Panc1 (cell line): ENCODE measurements at regions not wholly inside any gene's neighbourhood (a gene's known extent, or its start where the extent isn't known, plus 50 kb on each side); places are given as distances from the start of the nearest gene placed in this dataset.
"Not testable (repeated sequence)": the region's sequence is repeated elsewhere in the genome, so short reads cannot be mapped to it uniquely, and the experiment has no call there.

Experiments used
- ATAC-seq: fragments of 200-7000 bp; cut with Tn5 transposase; 2 replicates; pipeline ENCODE4 v1.9.1; 2020; ENCODE audit warnings: mild to moderate bottlenecking, moderate library complexity
- BruUV-seq: library from RNA; stranded (reverse); fragments of 400-500 nt; replicated peaks from 2 replicates; lab custom pipeline; 2021; lab: Mats Ljungman, UMichigan
- CTCF ChIA-PET: fragments of 300-600 bp; sonication (Branson Sonifier 250); formaldehyde crosslinking; loops from one replicate; lab custom pipeline; 2022; ENCODE audit warnings: antibody characterized with exemption; lab: Charles Lee
- POLR2A ChIA-PET: fragments of 300-600 bp; sonication (Branson Sonifier 250); formaldehyde crosslinking; loops from one replicate; lab custom pipeline; 2022; ENCODE audit warnings: antibody characterized with exemption; lab: Charles Lee
- DNase-seq: peaks from one replicate; pipeline ENCODE4 v3.0.0-alpha.2; 2010; ENCODE audit warnings: low read depth, low spot score
- H3K27ac ChIP-seq: 2 replicates; pipeline ENCODE4 v1.5.1; 2011; ENCODE audit warnings: mild to moderate bottlenecking, low read length, inconsistent platforms
- H3K27me3 ChIP-seq: fragments of 200-500 bp; sonication (Bioruptor generic); 2 replicates; pipeline ENCODE4 v1.6.0; 2014; ENCODE audit warnings: low read length, inconsistent platforms; ENCODE audit not compliant: control insufficient read depth, insufficient read depth
- H3K36me3 ChIP-seq: fragments of 200-500 bp; sonication (Bioruptor generic); 2 replicates; pipeline ENCODE4 v1.5.1; 2014; ENCODE audit warnings: inconsistent platforms, mild to moderate bottlenecking, low read length, moderate library complexity; ENCODE audit not compliant: control insufficient read depth, insufficient read depth
- H3K4me1 ChIP-seq: 2 replicates; pipeline ENCODE4 v1.5.1; 2011; ENCODE audit warnings: inconsistent platforms, mild to moderate bottlenecking, low read length, moderate library complexity; ENCODE audit not compliant: control insufficient read depth, insufficient read depth
- H3K4me3 ChIP-seq, 2 experiments: 2 replicates each; pipeline ENCODE4 v1.5.1; 2011 to 2012; ENCODE audit warnings: low read depth in 2 of 2, low read length in 2 of 2, mild to moderate bottlenecking in 2 of 2, inconsistent platforms in 1 of 2, moderate library complexity in 1 of 2
- H3K9me3 ChIP-seq: fragments of 200-500 bp; sonication (Bioruptor generic); 2 replicates; pipeline ENCODE4 v1.5.1; 2014; ENCODE audit warnings: low read depth, mild to moderate bottlenecking, inconsistent platforms, low read length, moderate library complexity; ENCODE audit not compliant: control insufficient read depth, insufficient read depth
- POLR2AphosphoS5 ChIP-seq: IDR thresholded peaks from 2 replicates; pipeline ENCODE4 v1.6.1; 2012; ENCODE audit warnings: mild to moderate bottlenecking, low read depth, low read length, moderate library complexity
- SIN3A ChIP-seq: IDR thresholded peaks from 2 replicates; pipeline ENCODE4 v1.6.1; 2012; ENCODE audit warnings: low read depth, mild to moderate bottlenecking, low read length, moderate library complexity, borderline replicate concordance; ENCODE audit not compliant: insufficient read depth
- TCF7L2 ChIP-seq: IDR thresholded peaks from 2 replicates; pipeline ENCODE4 v1.6.1; 2011; ENCODE audit warnings: mild to moderate bottlenecking, low read depth, low read length, inconsistent platforms
- in situ Hi-C: cut with HindIII; loops from 2 replicates; pipeline ENCODE4 v1.10.0; 2016; ENCODE audit warnings: low sequenced_read_pairs, low pct_unique_long_range_greater_than_20kb
- intact Hi-C: fragments of 100-400 bp; cut with micrococcal nuclease; formaldehyde crosslinking; loops from one replicate; pipeline ENCODE4 v1.10.0; 2022; ENCODE audit not compliant: unreplicated experiment
- TF ChIP-seq, protein P1 (sequence below): fragments of 450-650 bp; IDR thresholded peaks from 2 replicates; pipeline ENCODE4 v1.5.1; 2017; ENCODE audit warnings: mild to moderate bottlenecking
- TF ChIP-seq, protein P2 (sequence below), 2 experiments: IDR thresholded peaks; 2 replicates each; pipeline ENCODE4 v1.6.1; 2011 to 2012; ENCODE audit warnings: low read depth in 2 of 2, control low read depth in 1 of 2, low read length in 1 of 2, mild to moderate bottlenecking in 1 of 2, moderate library complexity in 1 of 2; ENCODE audit not compliant: insufficient read depth in 1 of 2

DNA sequence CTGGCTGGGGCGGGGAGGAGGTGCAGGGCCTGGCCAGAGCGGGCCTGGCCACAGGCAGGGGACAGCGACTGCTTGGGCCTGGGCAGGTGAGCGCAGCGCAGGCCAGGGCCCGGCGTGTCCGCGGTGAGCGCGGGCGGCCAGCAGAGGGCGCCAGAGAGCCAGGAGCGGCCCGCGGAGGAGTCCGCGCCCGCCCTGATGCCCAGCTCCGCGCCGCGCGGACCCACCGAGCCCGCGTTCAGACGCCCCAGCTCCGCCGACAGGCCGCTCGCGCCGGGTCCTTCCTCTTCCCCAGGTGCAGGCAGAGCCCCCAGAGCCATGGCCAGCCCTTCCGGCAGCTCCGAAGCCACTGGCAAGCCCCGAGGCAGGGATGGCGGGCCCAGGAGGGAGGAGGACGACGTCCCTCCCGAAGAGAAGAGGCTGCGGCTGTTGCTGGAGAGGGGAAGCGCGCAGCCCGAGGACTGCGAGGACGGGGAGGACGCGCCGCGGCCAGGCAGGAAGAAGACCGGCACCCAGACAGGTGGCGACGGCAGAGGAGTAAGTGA is 171.1 kb upstream of the OSBPL11 start:
- H3K9me3 ChIP-seq, BruUV-seq, DNase-seq, H3K27ac ChIP-seq, in situ Hi-C loops, H3K4me1 ChIP-seq, POLR2A ChIA-PET, H3K36me3 ChIP-seq, intact Hi-C loops, H3K27me3 ChIP-seq: not testable (repeated sequence)
- peak overlapping the region; percentile 40 to 53 for H3K4me3 ChIP-seq
- CTCF ChIA-PET: interaction anchor here (0.6 kb wide), 2 partner anchors 104 to 761 kb away, joined by 3 to 4 read pairs; no protein-coding TSS in a partner anchor
- TF ChIP-seq, protein P1, sequence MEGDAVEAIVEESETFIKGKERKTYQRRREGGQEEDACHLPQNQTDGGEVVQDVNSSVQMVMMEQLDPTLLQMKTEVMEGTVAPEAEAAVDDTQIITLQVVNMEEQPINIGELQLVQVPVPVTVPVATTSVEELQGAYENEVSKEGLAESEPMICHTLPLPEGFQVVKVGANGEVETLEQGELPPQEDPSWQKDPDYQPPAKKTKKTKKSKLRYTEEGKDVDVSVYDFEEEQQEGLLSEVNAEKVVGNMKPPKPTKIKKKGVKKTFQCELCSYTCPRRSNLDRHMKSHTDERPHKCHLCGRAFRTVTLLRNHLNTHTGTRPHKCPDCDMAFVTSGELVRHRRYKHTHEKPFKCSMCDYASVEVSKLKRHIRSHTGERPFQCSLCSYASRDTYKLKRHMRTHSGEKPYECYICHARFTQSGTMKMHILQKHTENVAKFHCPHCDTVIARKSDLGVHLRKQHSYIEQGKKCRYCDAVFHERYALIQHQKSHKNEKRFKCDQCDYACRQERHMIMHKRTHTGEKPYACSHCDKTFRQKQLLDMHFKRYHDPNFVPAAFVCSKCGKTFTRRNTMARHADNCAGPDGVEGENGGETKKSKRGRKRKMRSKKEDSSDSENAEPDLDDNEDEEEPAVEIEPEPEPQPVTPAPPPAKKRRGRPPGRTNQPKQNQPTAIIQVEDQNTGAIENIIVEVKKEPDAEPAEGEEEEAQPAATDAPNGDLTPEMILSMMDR: peak; percentile 90
- peak; percentile 69; the same call in 1 of the 2 replicates for ATAC-seq

DNA sequence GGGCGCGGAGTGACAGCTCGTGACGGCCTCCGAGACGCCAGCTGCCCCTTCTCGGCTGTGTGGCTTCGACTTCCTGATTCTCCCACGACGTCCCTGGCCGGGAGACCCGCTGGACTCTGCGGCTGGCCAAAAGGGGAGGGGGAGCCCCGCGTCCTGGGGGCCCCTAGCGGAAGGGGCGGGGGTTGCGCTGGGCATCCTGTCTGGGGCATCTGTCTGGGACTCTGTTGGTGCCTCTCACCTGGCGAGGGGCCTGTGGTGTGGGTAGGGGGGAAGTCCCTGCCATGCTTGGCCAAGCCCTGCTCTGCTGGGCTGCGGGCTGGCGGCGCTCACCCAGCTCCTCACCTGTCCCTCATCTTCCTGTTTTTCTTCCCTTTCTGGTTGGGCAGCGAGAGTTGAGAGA is 171.6 kb upstream of the OSBPL11 start:
- CTCF ChIA-PET: interaction anchor here (0.6 kb wide), 2 partner anchors 105 to 761 kb away, joined by 3 to 4 read pairs; no protein-coding TSS in a partner anchor
- intact Hi-C loops, BruUV-seq, POLR2A ChIA-PET, H3K4me1 ChIP-seq, H3K36me3 ChIP-seq, H3K9me3 ChIP-seq, H3K27me3 ChIP-seq, in situ Hi-C loops, DNase-seq, H3K27ac ChIP-seq, ATAC-seq: not testable (repeated sequence)
- H3K4me3 ChIP-seq: peak overlapping the region in 1 of 2 experiments; percentile 40; a peak in 3 of 4 replicates

DNA sequence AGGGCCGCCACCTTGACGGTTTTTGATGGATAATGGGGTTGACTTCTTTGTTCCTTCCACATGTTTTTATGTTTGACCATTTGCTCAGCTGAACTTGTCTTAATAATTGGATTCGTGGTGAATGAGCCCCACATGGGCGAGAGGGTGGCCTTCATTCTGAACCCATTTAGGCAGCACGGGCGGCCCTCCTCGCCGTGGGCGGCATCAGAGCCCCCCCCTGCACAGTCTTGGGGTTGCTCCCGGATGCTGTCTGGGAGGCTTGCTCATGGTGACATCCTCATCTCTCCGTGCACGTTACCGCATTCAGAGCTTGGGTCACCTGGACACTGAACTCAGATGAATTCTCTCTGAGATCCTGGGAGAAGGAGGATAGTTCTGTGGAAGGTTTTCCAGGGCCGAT is 172.3 kb upstream of the OSBPL11 start:
- Histone ChIP-seq H3K4me3 (no peak overlapping the region), H3K4me1 (no peaks in the 10 kb centered on the region), H3K9me3 (no peaks in the 10 kb centered on the region), H3K27me3 (no peaks in the 10 kb centered on the region), H3K27ac (no peak overlapping the region), H3K36me3 (no peaks in the 10 kb centered on the region)
- ATAC-seq: no peak
- CTCF ChIA-PET: no interaction called here
- POLR2A ChIA-PET: no interaction called here
- in situ Hi-C loops: no loop called here
- TF ChIP-seq POLR2AphosphoS5 (no peak), TCF7L2 (no peak), SIN3A (no peak)
- TF ChIP-seq, protein P1: no peak
- TF ChIP-seq, protein P2, sequence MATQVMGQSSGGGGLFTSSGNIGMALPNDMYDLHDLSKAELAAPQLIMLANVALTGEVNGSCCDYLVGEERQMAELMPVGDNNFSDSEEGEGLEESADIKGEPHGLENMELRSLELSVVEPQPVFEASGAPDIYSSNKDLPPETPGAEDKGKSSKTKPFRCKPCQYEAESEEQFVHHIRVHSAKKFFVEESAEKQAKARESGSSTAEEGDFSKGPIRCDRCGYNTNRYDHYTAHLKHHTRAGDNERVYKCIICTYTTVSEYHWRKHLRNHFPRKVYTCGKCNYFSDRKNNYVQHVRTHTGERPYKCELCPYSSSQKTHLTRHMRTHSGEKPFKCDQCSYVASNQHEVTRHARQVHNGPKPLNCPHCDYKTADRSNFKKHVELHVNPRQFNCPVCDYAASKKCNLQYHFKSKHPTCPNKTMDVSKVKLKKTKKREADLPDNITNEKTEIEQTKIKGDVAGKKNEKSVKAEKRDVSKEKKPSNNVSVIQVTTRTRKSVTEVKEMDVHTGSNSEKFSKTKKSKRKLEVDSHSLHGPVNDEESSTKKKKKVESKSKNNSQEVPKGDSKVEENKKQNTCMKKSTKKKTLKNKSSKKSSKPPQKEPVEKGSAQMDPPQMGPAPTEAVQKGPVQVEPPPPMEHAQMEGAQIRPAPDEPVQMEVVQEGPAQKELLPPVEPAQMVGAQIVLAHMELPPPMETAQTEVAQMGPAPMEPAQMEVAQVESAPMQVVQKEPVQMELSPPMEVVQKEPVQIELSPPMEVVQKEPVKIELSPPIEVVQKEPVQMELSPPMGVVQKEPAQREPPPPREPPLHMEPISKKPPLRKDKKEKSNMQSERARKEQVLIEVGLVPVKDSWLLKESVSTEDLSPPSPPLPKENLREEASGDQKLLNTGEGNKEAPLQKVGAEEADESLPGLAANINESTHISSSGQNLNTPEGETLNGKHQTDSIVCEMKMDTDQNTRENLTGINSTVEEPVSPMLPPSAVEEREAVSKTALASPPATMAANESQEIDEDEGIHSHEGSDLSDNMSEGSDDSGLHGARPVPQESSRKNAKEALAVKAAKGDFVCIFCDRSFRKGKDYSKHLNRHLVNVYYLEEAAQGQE (IDR thresholded peaks at IDR 0.05; ENCODE audit: insufficient read depth in 1 of 2, low read depth in 2 of 2, low read length in 1 of 2): no peak
- no peak for DNase-seq
- no TSS peak for BruUV-seq
- intact Hi-C loops: no loop called here

DNA sequence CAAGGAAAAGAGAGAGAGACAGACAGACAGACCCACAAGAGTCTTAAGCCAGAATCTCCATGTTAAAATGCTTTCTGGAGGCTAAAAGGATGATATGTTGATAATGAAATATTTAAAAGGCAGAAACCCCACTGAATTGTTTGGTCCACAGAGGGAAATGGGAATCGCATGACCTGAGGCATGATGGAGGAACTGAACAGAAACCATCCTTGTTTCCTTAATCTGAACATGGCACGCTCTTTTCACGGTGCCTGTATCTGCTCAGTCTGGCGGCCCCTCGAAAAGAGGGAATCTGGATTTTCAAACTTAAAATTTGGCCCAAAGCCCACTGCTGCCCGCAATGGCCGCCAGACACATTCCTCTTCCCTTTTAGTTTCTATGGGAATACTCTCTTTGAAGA is 173.5 kb upstream of the OSBPL11 start:
- H3K4me1 ChIP-seq, POLR2A ChIA-PET, H3K9me3 ChIP-seq, DNase-seq, BruUV-seq, H3K27ac ChIP-seq, H3K27me3 ChIP-seq, intact Hi-C loops, H3K4me3 ChIP-seq, H3K36me3 ChIP-seq, in situ Hi-C loops, ATAC-seq: not testable (repeated sequence)
- CTCF ChIA-PET: interaction anchor here (0.7 kb wide), 1 partner anchor 138 kb away, joined by 18 read pairs; no protein-coding TSS in a partner anchor
